ENCODE measurements at regions not wholly inside any gene's neighbourhood (a gene's known extent, or its start where the extent isn't known, plus 50 kb on each side); places are given as distances from the start of the nearest gene placed in this dataset.
"Not testable (repeated sequence)": the region's sequence is repeated elsewhere in the genome, so short reads cannot be mapped to it uniquely, and the experiment has no call there.

- Histone ChIP-seq H3K9ac (ENCODE audit: low read depth, low read length) (no peak overlapping the region), H3K4me1 (ENCODE audit: insufficient read depth, low read length) (peaks cover 5% of the 10 kb centered on the region), H3K36me3 (ENCODE audit: insufficient read depth, low read length) (no peaks in the 10 kb centered on the region), H3K9me3 (ENCODE audit: control insufficient read depth, insufficient read depth, low read length) (no peaks in the 10 kb centered on the region)
Observed at GRCh38 chr14:71754422-71755095, 177.7 kb upstream of the RGS6 start.

- Histone ChIP-seq H3K4me1 (ENCODE audit: insufficient read depth, low read length) (peaks cover 5% of the 10 kb centered on the region), H3K9me3 (ENCODE audit: control insufficient read depth, insufficient read depth, low read length) (no peaks in the 10 kb centered on the region; the same call in 1 of the 2 replicates), H3K9ac (ENCODE audit: low read depth, low read length) (no peak overlapping the region), H3K36me3 (ENCODE audit: insufficient read depth, low read length) (no peaks in the 10 kb centered on the region)
Observed at GRCh38 chr14:71758229-71758951, 173.8 kb upstream of the RGS6 start.

GRCh38 chr14:71762575-71762974 is 169.7 kb upstream of the RGS6 start:
- Histone ChIP-seq H3K36me3 (ENCODE audit: insufficient read depth, low read length) (no peaks in the 10 kb centered on the region), H3K9me3 (ENCODE audit: control insufficient read depth, insufficient read depth, low read length) (no peaks in the 10 kb centered on the region; the same call in 1 of the 2 replicates), H3K9ac (ENCODE audit: low read depth, low read length) (no peak overlapping the region), H3K4me1 (ENCODE audit: insufficient read depth, low read length) (no peaks in the 10 kb centered on the region)

DNA sequence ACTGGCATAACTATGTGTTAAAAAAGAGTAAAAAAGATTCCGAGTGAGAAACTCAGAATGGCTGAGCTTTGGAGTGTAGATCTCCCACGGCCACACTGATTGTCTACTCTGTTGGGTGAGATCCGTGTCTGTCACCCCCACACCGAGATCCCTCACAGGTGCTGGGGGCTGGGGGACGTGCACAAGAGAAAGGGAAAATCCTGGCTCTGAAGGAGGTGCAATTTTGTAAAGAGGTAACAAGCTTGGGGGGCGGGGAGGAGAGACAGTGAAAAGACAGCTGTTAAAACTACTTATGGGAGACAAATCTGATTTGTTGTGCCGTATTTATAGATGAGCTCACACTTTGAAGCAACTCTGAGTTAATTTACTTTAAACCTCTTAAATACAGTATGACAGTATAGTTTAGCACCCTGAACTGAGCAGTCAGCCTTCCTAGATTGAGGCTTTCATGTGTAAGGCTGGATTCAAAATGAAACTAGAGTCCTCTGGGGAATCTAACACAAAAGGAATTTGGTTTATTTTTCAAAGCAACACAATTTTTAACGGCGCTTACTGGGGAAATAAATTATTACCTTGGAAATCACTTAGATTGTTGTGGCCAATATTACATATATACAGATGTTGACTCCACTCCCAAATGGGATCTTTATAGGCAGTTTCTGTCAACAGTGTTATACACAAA is 167.4 kb upstream of the RGS6 start:
- no peaks in the 10 kb centered on the region; the same call in 1 of the 2 replicates for H3K9me3 ChIP-seq (ENCODE audit: control insufficient read depth, insufficient read depth, low read length)
- no peaks in the 10 kb centered on the region for H3K4me1 ChIP-seq (ENCODE audit: insufficient read depth, low read length)
- no peaks in the 10 kb centered on the region for H3K36me3 ChIP-seq (ENCODE audit: insufficient read depth, low read length)
- H3K9ac ChIP-seq (ENCODE audit: low read depth, low read length) = no peak overlapping the region

DNA sequence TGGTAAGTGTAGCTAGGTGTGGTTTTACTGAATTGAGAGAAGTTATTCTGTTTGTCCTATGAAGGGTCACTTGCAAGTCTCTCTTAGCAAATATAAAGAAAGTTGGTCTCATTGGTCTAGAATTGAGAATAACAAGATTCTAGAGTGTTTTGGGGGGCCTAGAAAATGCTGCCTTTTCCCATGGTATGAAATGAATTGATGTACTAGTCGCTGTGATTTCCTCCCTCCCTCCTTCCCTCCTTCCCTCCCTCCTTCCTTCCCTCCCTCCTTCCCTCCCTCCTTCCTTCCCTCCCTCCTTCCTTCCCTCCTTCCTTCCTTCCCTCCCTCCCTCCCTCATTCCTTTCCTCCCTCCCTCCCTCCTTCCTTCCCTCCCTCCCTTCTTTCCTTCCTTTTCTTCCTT is 166.7 kb upstream of the RGS6 start:
- no peaks in the 10 kb centered on the region for H3K4me1 ChIP-seq (ENCODE audit: insufficient read depth, low read length)
- H3K9me3 ChIP-seq (ENCODE audit: control insufficient read depth, insufficient read depth, low read length) = no peaks in the 10 kb centered on the region; the same call in 1 of the 2 replicates
- H3K9ac ChIP-seq (ENCODE audit: low read depth, low read length) = no peak overlapping the region
- no peaks in the 10 kb centered on the region for H3K36me3 ChIP-seq (ENCODE audit: insufficient read depth, low read length)

- peaks cover 16% of the 10 kb centered on the region for H3K9me3 ChIP-seq (ENCODE audit: control insufficient read depth, insufficient read depth, low read length)
- H3K36me3 ChIP-seq (ENCODE audit: insufficient read depth, low read length) = no peaks in the 10 kb centered on the region
- no peaks in the 10 kb centered on the region for H3K4me1 ChIP-seq (ENCODE audit: insufficient read depth, low read length)
- H3K9ac ChIP-seq (ENCODE audit: low read depth, low read length) = no peak overlapping the region
Observed at GRCh38 chr14:71770431-71770830, 161.8 kb upstream of the RGS6 start.

DNA sequence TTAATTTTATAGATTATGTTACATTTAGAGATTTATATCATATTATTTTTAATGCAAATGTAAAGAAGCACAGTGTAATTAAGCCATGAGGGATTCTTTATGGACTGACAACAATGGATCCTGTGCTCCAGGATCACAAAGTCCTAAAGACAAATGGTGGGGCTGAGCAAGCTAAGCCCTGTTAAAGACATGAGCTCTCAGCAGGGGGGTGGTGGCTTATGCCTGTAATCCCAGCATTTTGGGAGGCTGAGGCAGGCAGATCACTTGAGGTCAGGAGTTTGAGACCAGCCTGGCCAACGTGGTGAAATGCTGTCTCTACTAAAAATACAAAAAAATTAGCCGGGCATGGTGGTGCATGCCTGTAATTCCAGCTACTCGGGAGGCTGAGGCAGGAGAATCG is 160.8 kb upstream of the RGS6 start:
- peaks cover 16% of the 10 kb centered on the region for H3K9me3 ChIP-seq (ENCODE audit: control insufficient read depth, insufficient read depth, low read length)
- H3K4me1 ChIP-seq (ENCODE audit: insufficient read depth, low read length); H3K36me3 ChIP-seq (ENCODE audit: insufficient read depth, low read length); H3K9ac ChIP-seq (ENCODE audit: low read depth, low read length): not testable (repeated sequence)

DNA sequence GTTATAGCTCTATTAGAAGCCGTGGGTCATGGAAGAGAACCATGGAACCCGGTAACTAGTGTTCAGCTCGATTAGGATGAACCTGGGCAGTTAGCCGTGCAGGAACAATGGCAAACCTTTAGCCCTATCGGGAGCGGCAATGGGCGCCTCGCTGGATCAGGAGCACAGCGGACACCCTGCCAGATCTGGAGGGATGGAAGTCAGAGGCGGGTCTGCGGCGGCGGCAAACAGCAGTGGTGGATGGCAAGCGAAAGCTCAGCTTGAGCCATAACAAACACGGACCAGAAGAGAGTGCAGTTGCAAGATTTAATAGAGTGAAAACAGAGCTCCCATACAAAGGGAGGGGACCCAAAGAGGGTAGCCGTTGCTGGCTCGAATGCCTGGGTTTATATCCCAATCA is 160.2 kb upstream of the RGS6 start:
- H3K9ac ChIP-seq (ENCODE audit: low read depth, low read length); H3K36me3 ChIP-seq (ENCODE audit: insufficient read depth, low read length); H3K4me1 ChIP-seq (ENCODE audit: insufficient read depth, low read length): not testable (repeated sequence)
- H3K9me3 ChIP-seq (ENCODE audit: control insufficient read depth, insufficient read depth, low read length) = peaks cover 16% of the 10 kb centered on the region

DNA sequence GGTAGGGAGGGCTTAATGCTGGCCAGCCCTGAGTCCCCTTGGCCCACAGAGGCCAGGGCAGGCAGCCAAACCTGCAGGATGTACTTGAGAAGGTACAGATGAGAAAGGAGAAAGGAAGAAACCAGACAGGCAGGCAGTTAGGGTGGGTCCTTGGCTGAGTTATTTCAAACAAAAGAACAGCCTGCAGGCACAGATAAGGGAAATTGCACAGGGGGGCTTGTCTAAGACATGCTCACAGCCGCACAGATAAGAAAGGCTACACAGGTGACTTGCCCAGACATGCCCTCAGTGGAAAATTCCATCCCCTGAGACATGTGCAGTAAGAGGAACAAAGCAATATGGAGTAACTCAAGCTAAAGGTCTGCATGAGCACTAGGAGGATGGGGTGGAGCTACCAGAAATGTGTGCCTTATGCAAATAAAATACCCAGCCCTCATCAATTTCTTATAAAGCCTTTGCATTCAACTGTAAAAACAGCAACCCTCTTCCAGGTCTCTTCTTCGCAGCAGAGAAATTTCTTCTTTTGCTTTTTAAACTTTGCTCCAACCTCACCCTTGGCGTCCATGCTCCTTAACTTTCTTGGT is 158.2 kb upstream of the RGS6 start:
- peaks cover 12% of the 10 kb centered on the region; the same call in 1 of the 2 replicates for H3K4me1 ChIP-seq (ENCODE audit: insufficient read depth, low read length)
- no peak overlapping the region for H3K9ac ChIP-seq (ENCODE audit: low read depth, low read length)
- peaks cover 16% of the 10 kb centered on the region for H3K9me3 ChIP-seq (ENCODE audit: control insufficient read depth, insufficient read depth, low read length)
- no peaks in the 10 kb centered on the region for H3K36me3 ChIP-seq (ENCODE audit: insufficient read depth, low read length)

DNA sequence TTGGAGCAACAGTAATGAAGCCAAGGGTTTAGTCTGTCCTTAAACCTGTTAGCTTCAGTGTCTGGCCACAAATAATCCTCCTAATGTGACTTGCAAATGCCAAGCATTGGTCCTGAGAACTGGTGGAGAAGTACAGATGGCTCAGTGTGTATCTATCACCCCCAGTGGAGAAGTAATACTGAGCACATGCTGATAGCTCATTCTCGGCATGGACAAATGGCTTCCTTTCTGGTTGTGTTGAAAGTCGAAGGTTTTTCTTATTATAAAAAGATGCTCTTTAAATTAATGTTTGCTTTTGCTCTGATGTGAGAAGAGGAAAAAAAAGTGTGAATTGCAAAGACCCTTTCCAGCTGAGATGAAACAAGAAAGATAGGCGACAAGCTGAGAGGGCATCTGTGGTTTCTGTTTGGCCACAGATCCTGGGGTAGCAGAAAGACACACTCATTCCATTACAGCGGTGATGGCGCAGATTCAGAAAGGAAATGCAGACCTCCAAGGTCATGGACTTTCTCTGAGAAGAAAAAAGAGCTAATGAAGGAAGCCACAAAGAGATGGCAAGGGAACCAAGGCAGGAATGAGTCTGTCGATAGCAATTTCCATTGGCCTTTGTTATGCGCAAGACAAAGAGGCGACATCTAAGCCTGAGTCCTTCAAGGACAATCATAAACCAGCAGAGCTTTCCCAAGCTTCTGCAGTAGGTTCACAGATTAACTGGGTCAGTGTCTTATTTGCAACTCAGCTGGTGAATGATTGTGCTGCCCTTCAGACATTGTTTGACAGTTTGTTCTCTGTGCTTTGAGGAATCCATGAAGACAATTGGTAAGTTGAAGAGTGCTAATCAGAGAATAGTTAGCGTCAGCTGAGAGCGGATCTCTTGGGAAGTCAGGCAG is 155.5 kb upstream of the RGS6 start:
- Histone ChIP-seq H3K36me3 (ENCODE audit: insufficient read depth, low read length) (no peaks in the 10 kb centered on the region), H3K9me3 (ENCODE audit: control insufficient read depth, insufficient read depth, low read length) (peaks cover 16% of the 10 kb centered on the region), H3K9ac (ENCODE audit: low read depth, low read length) (no peak overlapping the region), H3K4me1 (ENCODE audit: insufficient read depth, low read length) (peaks cover 12% of the 10 kb centered on the region; the same call in 1 of the 2 replicates)

DNA sequence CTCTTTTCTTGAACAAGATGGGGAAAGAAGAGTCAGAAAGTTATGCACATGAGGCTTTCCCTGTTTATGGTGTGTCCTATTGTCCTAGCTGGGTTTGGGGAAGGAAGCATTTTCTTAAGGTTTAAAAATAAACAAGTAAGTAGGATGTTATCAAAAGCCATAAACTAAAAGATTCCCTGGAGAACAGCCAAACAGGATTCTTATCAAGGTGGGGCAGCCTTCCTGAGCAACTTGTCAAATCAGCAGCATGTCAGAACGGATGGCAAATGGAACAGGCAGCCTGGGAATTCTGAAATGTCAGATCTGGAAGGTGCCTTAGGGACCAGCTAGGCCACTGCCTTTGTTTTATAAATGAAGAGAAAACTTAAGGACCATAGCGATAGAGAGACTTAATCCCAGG is 152.2 kb upstream of the RGS6 start:
- Histone ChIP-seq H3K36me3 (ENCODE audit: insufficient read depth, low read length) (no peaks in the 10 kb centered on the region), H3K9ac (ENCODE audit: low read depth, low read length) (no peak overlapping the region), H3K4me1 (ENCODE audit: insufficient read depth, low read length) (peaks cover 12% of the 10 kb centered on the region; the same call in 1 of the 2 replicates), H3K9me3 (ENCODE audit: control insufficient read depth, insufficient read depth, low read length) (0 out of 2 replicates have a peak, but pooled peaks cover 3% of the 10 kb centered on the region)

- Histone ChIP-seq H3K9me3 (ENCODE audit: control insufficient read depth, insufficient read depth, low read length) (no peaks in the 10 kb centered on the region), H3K9ac (ENCODE audit: low read depth, low read length) (no peak overlapping the region), H3K36me3 (ENCODE audit: insufficient read depth, low read length) (no peaks in the 10 kb centered on the region), H3K4me1 (ENCODE audit: insufficient read depth, low read length) (peaks cover 12% of the 10 kb centered on the region; the same call in 1 of the 2 replicates)
Observed at GRCh38 chr14:71780822-71781221, 151.4 kb upstream of the RGS6 start.

DNA sequence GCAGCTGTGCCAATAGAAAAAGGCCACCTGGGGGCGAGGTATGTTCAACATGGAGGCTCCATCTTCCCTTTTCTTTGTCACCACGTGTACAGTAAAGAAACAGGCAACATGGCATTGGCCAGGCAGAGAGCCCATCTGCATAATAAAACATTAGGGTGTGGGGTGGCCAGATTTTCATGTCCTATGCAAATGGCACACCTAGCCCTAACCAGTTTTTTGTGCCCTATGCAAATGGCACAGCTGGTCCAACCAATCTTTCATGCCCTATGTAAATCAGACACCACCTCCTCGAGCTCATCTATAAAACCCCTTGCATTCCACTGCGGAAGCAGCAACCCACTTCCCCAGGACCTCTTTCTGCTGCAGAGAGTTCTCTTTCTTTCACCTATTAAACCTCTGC is 149.1 kb upstream of the RGS6 start:
- Histone ChIP-seq H3K36me3 (ENCODE audit: insufficient read depth, low read length) (no peaks in the 10 kb centered on the region), H3K4me1 (ENCODE audit: insufficient read depth, low read length) (no peaks in the 10 kb centered on the region), H3K9ac (ENCODE audit: low read depth, low read length) (no peak overlapping the region), H3K9me3 (ENCODE audit: control insufficient read depth, insufficient read depth, low read length) (no peaks in the 10 kb centered on the region)

DNA sequence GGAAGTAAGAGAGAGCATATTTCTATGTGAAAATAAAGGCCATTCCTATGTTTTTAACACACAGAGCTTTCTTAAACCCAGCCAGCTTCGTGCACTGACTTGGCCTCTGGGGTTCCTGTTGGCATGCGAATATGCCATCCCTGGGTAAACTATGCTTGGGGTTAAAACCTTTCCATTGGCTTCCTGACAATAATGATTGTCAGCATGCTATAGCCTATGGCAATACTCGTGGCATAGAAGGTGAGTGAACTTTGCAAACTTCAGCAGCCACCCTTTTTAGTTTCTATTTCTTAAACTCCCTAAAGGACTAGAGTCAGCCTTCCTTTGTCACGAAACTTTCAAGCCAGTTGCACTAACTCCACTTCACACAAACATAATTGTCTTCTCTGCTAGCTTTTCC is 148.4 kb upstream of the RGS6 start:
- Histone ChIP-seq H3K9me3 (ENCODE audit: control insufficient read depth, insufficient read depth, low read length) (no peaks in the 10 kb centered on the region), H3K9ac (ENCODE audit: low read depth, low read length) (no peak overlapping the region), H3K4me1 (ENCODE audit: insufficient read depth, low read length) (no peaks in the 10 kb centered on the region), H3K36me3 (ENCODE audit: insufficient read depth, low read length) (no peaks in the 10 kb centered on the region)

All from ES-I3 (cell line).